Memory B cell (primary cell): ENCODE measurements at regions not wholly inside any gene's neighbourhood (a gene's known extent, or its start where the extent isn't known, plus 50 kb on each side); places are given as distances from the start of the nearest gene placed in this dataset.

Experiments
- ATAC-seq: fragments of 150-1000 bp; cut with Tn5 transposase; 2 replicates; pipeline ENCODE4 v1.10.0; 2021; ENCODE audit warnings: low read depth, mild to moderate bottlenecking, moderate library complexity
- DNase-seq, 2 donors: peaks; one replicate each; pipeline ENCODE4 v3.0.0; 2022; ENCODE audit warnings: low spot score in 2 of 2
- H3K27ac Mint-ChIP-seq: one replicate; pipeline ENCODE4 v1.8.0; 2022; ENCODE audit warnings: mild to moderate bottlenecking, moderate library complexity, mixed read lengths
- H3K27me3 Mint-ChIP-seq: one replicate; pipeline ENCODE4 v1.8.0; 2022; ENCODE audit warnings: mixed read lengths
- H3K36me3 Mint-ChIP-seq: one replicate; pipeline ENCODE4 v1.8.0; 2022; ENCODE audit warnings: mild to moderate bottlenecking, mixed read lengths
- H3K4me1 Mint-ChIP-seq: one replicate; pipeline ENCODE4 v1.8.0; 2022; ENCODE audit warnings: mixed read lengths
- H3K4me3 Mint-ChIP-seq: one replicate; pipeline ENCODE4 v1.8.0; 2022; ENCODE audit warnings: mild to moderate bottlenecking, moderate library complexity, mixed read lengths
- H3K9me3 Mint-ChIP-seq: one replicate; pipeline ENCODE4 v1.8.0; 2022; ENCODE audit warnings: mixed read lengths

GRCh38 chrY:21370494-21370893 is 140.6 kb upstream of the RBMY1B start:
- no peaks in the 10 kb centered on the region for H3K27me3 Mint-ChIP-seq
- H3K36me3 Mint-ChIP-seq: no peaks in the 10 kb centered on the region
- DNase-seq (no peak), ATAC-seq (no peak)
- H3K27ac Mint-ChIP-seq: no peak overlapping the region
- no peak overlapping the region for H3K4me3 Mint-ChIP-seq
- no peaks in the 10 kb centered on the region for H3K9me3 Mint-ChIP-seq
- no peaks in the 10 kb centered on the region for H3K4me1 Mint-ChIP-seq

DNA sequence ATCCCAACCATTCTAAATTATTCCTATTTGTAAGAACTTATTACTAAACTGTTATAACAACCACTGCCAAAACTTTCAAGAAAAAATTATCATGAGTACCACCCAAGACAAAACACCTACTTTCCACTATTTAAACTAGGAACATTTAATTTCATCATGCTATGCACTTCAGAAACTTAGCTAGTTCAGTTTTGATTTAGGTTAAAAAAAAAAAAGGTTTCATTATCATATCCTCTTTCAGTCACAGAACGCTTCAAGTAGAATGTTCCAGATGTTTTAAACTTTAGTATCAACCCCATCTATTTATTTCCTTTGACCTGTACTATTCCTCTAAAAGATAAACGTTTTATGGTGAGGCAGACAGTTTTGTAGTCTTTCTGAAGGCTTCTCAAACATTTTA is 117.0 kb upstream of the RBMY1B start:
- H3K27ac Mint-ChIP-seq: no peak overlapping the region
- ATAC-seq (no peak), DNase-seq (no peak)
- no peaks in the 10 kb centered on the region for H3K36me3 Mint-ChIP-seq
- H3K27me3 Mint-ChIP-seq: no peaks in the 10 kb centered on the region
- H3K4me1 Mint-ChIP-seq: no peaks in the 10 kb centered on the region
- no peaks in the 10 kb centered on the region for H3K9me3 Mint-ChIP-seq
- no peak overlapping the region for H3K4me3 Mint-ChIP-seq

DNA sequence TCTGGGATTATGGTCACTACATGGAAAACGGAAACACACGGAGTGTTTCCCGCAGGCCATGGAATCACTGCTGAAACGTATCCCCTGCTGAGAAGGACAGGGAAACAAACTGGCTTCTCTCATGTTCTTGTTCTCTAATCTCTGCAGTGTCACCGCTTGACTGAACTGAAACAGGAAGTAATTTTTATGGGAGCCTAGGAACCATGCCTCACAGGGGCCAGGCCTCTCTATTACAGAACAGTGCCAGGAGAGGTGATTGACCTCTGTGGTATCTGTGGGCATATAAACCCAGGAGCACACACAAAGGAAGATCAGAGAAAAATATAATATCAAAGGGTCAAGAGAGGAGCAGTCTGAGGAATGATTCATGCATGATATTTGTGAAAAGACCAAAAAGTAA is 88.9 kb upstream of the RBMY1B start:
- peak overlapping the region; percentile 32 for H3K27ac Mint-ChIP-seq
- H3K9me3 Mint-ChIP-seq: no peaks in the 10 kb centered on the region
- H3K36me3 Mint-ChIP-seq: no peaks in the 10 kb centered on the region
- no peak overlapping the region for H3K4me3 Mint-ChIP-seq
- no peaks in the 10 kb centered on the region for H3K27me3 Mint-ChIP-seq
- DNase-seq (no peak), ATAC-seq (peak; percentile 49)
- peaks cover 10% of the 10 kb centered on the region for H3K4me1 Mint-ChIP-seq

GRCh38 chrY:21440536-21440935 is 70.6 kb upstream of the RBMY1B start:
- H3K4me3 Mint-ChIP-seq: no peak overlapping the region
- no peak overlapping the region for H3K27ac Mint-ChIP-seq
- H3K9me3 Mint-ChIP-seq: no peaks in the 10 kb centered on the region
- ATAC-seq: peak; percentile 78
- peaks cover 15% of the 10 kb centered on the region for H3K4me1 Mint-ChIP-seq
- peak in 1 of 2 donors; percentile 2 for DNase-seq
- no peaks in the 10 kb centered on the region for H3K36me3 Mint-ChIP-seq
- no peaks in the 10 kb centered on the region for H3K27me3 Mint-ChIP-seq

DNA sequence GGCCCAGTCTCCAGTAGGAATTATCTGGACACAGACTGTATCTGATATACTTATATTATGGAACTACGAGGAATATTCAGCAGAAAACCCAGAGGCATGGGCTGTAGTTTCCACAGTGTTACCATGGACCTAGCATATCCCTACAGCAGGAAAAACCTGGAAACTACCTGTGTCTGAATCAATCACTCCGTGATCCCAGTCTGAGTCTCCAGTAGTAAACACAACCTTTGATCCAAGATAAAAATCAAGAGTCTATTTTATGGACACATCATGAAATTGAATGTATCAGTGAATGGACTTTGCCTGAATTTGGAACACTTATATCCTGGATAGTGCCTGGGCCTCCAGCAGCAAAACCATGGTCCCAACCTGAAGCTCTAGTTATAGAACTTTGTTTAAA is 57.5 kb upstream of the RBMY1B start:
- no peaks in the 10 kb centered on the region for H3K9me3 Mint-ChIP-seq
- H3K36me3 Mint-ChIP-seq: no peaks in the 10 kb centered on the region

GRCh38 chrY:21454133-21454532 is 57.0 kb upstream of the RBMY1B start:
- Mint-ChIP-seq H3K4me1 (no peaks in the 10 kb centered on the region), H3K27ac (no peak overlapping the region)

More for the DNA sequence above, 57.5 kb upstream of the RBMY1B start:
- no peak overlapping the region for H3K4me3 Mint-ChIP-seq
- DNase-seq: no peak
- H3K27me3 Mint-ChIP-seq: no peaks in the 10 kb centered on the region
- H3K4me1 Mint-ChIP-seq: no peaks in the 10 kb centered on the region
- no peak overlapping the region for H3K27ac Mint-ChIP-seq
- ATAC-seq: no peak

DNA sequence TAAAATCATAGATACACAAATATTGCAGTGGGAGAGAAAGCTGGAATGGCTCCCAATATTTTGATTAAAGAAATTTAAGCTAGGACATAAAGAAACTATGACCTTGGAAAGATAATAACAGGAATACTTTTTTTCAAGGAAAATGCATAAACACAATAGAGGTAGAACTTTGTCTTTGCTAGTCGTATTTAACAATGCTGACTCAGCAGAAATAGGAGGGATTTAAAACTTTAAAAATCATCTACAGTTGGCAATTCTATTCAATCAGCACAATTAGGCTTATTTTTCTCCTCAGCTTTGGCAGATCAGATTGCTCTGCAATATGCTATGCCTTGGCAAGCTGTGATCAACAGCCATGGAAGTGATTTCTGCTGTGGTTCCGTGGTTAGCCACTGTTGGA is 51.5 kb upstream of the RBMY1B start:
- Mint-ChIP-seq H3K9me3 (no peaks in the 10 kb centered on the region), H3K27ac (no peak overlapping the region), H3K4me3 (no peak overlapping the region), H3K27me3 (no peaks in the 10 kb centered on the region), H3K4me1 (no peaks in the 10 kb centered on the region), H3K36me3 (no peaks in the 10 kb centered on the region)
- no peak for ATAC-seq
- no peak for DNase-seq

More at GRCh38 chrY:21454133-21454532, 57.0 kb upstream of the RBMY1B start:
- Mint-ChIP-seq H3K4me3 (no peak overlapping the region), H3K36me3 (no peaks in the 10 kb centered on the region), H3K27me3 (no peaks in the 10 kb centered on the region), H3K9me3 (no peaks in the 10 kb centered on the region)
- DNase-seq: no peak
- no peak for ATAC-seq
